ENCODE measurements at regions not wholly inside any gene's neighbourhood (a gene's known extent, or its start where the extent isn't known, plus 50 kb on each side); places are given as distances from the start of the nearest gene placed in this dataset.

- no peak for DNase-seq (ENCODE audit: low read depth in 1 of 2, low spot score in 1 of 2)
Observed at GRCh38 chr5:159453209-159453608, 122.9 kb upstream of the IL12B start.

DNA sequence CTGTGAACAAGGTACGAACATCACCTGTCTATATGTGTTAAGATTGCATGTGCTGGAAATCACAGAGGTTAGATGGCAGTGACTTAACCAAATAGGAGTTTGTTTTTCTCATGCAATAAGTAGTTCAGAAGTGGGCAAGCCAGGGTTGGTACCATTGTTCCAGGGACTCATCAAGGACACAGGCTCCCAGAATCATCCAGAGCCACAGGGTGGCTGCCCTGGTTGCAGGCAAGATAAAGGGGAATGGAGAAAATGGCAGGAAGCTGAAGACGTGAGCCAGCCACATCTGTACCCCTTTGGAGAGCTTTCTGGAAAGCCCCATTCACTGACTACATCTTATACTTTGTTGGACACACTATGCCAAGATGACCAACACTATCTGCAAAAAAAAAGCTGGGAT, 126.0 kb upstream of the IL12B start:
- DNase-seq (ENCODE audit: low read depth in 1 of 2, low spot score in 1 of 2): no peak

DNA sequence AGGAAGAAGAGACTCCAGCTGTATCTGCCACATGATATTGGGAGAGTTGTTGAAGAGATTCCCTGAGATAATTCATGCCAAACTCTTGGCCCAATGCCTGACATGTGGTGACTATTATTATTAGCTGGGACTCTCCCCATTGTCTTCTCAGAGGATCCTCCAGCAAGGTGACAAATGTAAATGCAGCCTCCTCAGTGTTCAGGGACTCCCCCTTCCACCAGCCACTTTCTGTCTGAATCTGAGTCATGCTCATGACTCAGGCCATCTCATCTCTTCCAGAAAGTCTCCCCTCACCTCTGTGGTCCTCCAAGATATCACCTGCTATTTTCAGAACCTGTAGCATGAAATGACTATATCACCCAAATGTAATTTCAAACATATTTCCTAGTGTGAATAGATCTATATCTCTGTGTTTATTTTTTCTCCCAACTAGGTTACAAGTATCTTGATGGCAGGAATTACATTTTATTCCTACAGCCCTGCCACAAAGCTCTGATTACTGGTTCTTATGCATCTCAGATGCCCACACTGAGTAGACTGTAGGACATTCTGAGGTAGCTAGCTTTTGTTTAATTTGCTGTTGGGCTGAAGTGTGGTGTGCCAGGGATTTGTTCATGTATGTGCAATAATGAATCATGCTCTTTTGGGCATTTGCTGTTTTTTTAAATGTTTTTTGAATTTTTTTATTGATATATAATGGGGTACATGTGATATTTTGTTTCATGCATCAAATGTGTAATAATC, 126.6 kb upstream of the IL12B start:
- peak in 1 of 2 donors; percentile 39 for DNase-seq (ENCODE audit: low read depth in 1 of 2, low spot score in 1 of 2)

DNA sequence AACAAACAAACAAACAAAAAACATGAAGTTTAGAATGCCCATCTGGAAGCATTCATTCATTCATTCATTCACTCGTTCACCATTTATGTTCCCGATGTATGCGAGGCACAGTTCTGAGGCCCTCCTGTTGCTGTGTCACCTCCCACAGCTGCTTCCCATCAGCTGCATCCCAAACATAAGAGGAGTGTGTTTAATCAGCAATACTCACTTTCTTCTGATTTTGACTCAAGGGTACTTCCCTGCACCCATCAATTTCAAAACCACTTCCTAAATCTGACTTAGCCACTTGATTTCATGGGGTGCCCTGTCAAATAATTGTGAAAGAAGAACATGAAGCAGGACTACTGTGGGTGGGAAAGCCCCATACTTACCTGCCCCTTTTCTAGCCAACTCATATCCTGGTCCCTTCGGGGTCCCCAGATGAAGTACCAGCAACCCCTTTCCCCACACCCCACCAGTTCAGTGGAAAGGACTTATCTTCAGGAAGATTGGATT, 128.0 kb upstream of the IL12B start:
- no peak for DNase-seq (ENCODE audit: low read depth in 1 of 2, low spot score in 1 of 2)

GRCh38 chr5:159459132-159459627, 128.9 kb upstream of the IL12B start:
- no peak for DNase-seq (ENCODE audit: low read depth in 1 of 2, low spot score in 1 of 2)

DNA sequence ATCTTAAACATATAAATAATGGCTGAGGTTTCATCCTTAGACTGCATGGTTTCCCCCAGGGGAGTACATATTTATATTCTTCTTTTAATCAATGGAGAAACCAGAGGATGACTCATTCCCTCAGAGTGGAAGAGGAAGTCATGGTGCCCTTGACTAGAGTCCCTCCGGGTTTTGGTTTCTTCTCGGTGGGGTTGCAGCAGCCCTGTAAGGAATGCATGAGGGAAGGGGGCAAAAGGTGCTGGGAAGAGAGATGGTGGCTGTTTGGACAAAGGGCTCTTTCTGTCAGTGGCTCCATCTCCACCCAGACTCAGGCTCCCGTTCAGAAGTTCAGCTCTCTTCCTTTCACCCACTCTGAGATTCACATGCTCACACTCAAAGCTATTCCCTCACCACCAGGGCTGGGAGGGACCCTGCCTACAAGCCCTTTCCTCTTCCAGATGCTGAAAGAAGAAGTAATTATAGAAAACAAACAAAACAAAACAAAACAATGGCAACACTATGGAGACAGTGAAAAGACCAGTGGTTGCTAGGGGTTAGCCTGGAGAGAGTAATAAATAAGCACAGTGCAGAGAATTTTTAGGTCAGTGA, 129.8 kb upstream of the IL12B start:
- DNase-seq (ENCODE audit: low read depth in 1 of 2, low spot score in 1 of 2): no peak

DNA sequence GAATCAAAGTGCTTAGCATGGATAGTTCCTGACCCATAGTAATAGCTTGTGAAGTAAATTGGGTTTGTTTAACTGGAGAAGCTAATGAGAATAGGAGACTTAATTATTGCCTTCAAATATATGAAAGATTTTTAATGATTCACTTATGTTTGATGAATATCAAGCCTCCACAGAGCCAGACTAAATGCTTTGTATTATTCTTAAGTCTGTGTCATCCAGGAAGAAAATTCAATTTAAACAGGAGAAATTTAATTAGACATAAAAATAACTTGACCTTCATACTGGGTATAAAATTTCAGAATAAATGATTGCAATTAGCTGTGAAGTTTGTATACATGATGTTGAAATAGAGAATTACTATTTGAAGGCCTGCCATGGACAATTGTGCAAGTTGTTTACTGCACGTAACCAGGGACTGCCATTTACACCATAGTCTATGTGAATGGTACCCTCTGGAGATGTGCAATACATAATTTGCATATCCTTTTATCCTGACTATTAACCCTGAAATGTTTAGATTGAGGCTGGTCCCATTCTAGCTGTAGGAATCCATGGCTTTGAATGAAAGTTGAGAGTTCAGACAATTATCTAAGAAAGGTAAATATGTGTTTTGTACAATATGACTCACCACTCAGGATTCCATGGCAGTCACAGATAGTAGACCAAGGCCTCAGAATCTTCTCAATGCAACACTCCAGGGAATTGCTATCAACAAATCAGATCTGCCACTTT, 133.5 kb upstream of the IL12B start:
- DNase-seq (ENCODE audit: low read depth in 1 of 2, low spot score in 1 of 2): no peak

- DNase-seq (ENCODE audit: low read depth in 1 of 2, low spot score in 1 of 2): no peak
Observed at GRCh38 chr5:159465604-159466003, 135.3 kb upstream of the IL12B start.

- no peak for DNase-seq (ENCODE audit: low read depth in 1 of 2, low spot score in 1 of 2)
Observed at GRCh38 chr5:159467666-159468065, 137.4 kb upstream of the IL12B start.

- no peak for DNase-seq (ENCODE audit: low read depth in 1 of 2, low spot score in 1 of 2)
Observed at GRCh38 chr5:159469496-159470372, 139.4 kb upstream of the IL12B start.

DNA sequence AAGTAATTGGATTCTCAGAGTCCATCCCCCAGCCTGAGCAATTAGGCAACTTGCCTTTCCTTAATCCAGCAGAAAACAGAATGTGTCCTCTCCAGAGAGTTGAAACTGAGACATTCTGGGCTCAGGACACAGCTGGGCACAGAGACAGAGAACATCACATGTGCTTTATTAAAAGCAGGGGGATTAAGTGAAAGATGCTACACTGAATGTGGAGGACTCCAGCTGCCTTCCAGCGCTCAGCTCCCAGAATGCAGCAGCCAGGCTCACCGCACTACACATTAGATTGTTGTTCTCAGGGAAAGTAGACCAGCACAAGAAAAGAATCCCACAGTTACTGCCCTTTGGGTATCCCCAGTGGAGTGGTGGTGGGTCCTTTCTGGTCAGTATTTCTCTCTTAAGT, 141.6 kb upstream of the IL12B start:
- no peak for DNase-seq (ENCODE audit: low read depth in 1 of 2, low spot score in 1 of 2)

- no peak for DNase-seq (ENCODE audit: low read depth in 1 of 2, low spot score in 1 of 2)
Observed at GRCh38 chr5:159475026-159475425, 144.7 kb upstream of the IL12B start.

GRCh38 chr5:159478950-159479349, 148.7 kb upstream of the IL12B start:
- no peak for DNase-seq (ENCODE audit: low read depth in 1 of 2, low spot score in 1 of 2)

DNA sequence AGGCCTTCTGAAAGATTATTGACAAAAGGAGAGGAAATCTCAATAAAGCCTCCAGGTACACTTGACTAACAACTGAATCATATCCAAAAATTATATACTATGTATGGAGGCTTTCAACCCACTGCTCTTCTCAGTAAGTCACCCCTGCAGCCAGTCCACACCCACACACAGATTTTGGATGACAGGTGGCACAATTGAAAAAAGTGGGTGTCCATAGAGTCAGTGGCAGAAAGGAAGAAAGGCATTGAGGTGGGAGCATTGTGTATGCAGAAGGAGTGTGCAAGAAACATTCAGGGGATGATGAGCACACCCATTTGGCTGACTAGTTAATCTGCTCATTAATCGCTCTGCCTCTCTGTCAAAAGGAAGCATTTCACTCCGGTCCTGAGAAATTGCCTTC, 150.6 kb upstream of the IL12B start:
- no peak for DNase-seq (ENCODE audit: low read depth in 1 of 2, low spot score in 1 of 2)

DNA sequence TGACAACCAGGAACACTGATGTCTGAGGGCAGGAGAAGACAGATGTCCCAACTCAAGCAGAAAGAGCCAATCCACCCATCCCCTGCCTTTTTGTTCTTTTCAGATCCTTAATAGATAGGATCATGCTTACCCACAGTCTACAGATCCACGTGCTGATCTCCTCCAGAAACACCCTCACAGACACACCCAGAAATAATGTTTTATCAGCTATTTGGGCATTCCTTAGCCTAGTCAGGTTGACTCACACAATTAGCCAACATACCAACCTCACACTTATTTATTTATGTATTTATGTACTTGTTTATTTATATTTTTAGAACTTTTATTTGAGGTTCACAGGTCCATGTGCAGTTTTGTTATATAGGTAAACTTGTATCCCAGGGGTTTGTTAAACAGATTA, 151.5 kb upstream of the IL12B start:
- no peak for DNase-seq (ENCODE audit: low read depth in 1 of 2, low spot score in 1 of 2)

DNA sequence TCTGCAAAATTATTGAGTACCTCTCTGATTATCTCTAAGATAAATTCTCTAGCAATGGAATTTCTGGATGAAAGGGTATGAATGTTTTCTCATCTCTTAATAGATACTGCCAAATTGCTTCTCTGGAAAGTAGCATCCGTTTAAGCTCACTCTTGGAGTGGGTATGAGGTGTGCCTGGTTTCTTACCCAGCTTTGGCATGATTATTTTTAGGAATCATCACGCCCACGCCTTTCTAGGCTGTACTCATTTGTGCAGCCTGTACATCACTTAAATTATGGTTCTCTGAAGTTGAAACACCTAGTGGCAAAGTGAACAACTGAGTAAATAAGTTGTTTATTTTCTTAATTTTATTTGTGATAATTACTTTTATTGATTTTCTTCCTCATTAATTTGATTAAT, 156.5 kb upstream of the IL12B start:
- DNase-seq (ENCODE audit: low read depth in 1 of 2, low spot score in 1 of 2): no peak

DNA sequence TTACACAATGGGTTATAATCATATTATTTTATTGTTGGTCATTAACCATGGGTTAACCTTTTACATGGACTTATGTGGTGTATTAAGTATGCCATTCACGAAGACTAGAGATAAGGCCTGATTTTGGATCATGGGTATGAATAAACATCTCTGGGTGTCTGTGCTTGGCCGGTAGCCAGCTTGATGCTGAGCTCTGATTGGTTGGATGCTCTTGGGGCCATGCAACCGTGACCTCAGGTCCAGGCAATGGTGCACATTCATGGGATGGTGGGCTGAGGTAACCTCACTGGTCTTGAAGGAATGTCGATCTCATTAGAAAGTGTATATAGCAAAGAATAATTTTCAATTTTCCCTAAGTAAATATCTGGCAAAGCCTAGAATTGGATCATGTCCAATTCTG, 158.2 kb upstream of the IL12B start:
- no peak for DNase-seq (ENCODE audit: low read depth in 1 of 2, low spot score in 1 of 2)

- no peak for DNase-seq (ENCODE audit: low read depth in 1 of 2, low spot score in 1 of 2)
Observed at GRCh38 chr5:159489779-159490178, 159.5 kb upstream of the IL12B start.

GRCh38 chr5:159490507-159490906, 160.2 kb upstream of the IL12B start:
- DNase-seq (ENCODE audit: low read depth in 1 of 2, low spot score in 1 of 2): no peak

DNA sequence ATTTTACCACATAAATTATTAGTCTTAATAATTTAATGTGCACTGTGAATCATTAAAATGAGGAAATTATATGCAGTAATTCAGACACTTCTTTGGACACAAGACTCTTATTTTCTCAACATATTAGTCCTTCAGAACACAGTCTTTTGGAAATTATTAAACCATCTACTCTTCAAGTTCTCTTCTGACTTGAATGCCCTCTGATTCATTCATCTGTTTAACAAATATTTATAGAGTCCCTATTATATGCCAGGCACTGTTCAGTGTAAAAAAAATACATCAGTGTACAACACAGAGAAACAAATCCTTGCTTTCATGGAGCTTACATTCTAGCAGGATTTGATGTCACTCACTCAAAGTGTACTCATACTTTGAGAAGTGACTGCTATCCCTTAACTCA, 163.4 kb upstream of the IL12B start:
- DNase-seq (ENCODE audit: low read depth in 1 of 2, low spot score in 1 of 2): no peak

DNA sequence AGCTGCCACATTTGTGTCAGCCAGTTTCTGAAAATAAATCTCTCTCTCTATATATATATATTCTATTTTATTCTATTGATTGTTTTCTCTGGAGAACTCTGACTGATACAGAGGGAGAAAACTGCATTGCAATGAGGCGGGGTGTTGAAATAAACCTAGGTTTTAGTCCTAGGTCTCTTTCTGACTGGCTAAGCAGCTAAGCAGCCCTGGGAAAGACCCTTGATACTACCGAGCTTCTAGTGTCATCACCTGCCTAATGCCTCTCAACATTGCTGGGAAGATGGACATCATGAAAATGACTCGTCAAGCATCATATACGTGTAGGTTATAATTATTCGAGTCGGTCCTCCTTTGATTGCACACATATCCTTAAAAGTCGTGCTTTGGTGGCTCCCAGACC, 166.5 kb upstream of the IL12B start:
- DNase-seq (ENCODE audit: low read depth in 1 of 2, low spot score in 1 of 2): no peak
